Adipocyte (in vitro differentiated cells): ENCODE measurements at regions not wholly inside any gene's neighbourhood (a gene's known extent, or its start where the extent isn't known, plus 50 kb on each side); places are given as distances from the start of the nearest gene placed in this dataset.
"Not testable (repeated sequence)": the region's sequence is repeated elsewhere in the genome, so short reads cannot be mapped to it uniquely, and the experiment has no call there.

ENCODE experiments used
- DNase-seq: peaks from one replicate; pipeline ENCODE4 v3.0.0-alpha.2; 2015; ENCODE audit warnings: low read depth
- H3K27me3 ChIP-seq: replicated peaks from 2 replicates; pipeline ENCODE4 v1.7.0; 2013; ENCODE audit warnings: mild to moderate bottlenecking, low read length, moderate library complexity; ENCODE audit not compliant: control insufficient read depth, insufficient read depth
- H3K36me3 ChIP-seq: 2 replicates; pipeline ENCODE4 v1.7.0; 2013; ENCODE audit warnings: low read length, mild to moderate bottlenecking, moderate library complexity; ENCODE audit not compliant: control insufficient read depth, insufficient read depth, severe bottlenecking
- H3K4me1 ChIP-seq: 2 replicates; pipeline ENCODE4 v1.7.0; 2013; ENCODE audit warnings: mild to moderate bottlenecking, low read length, moderate library complexity; ENCODE audit not compliant: control insufficient read depth, insufficient read depth
- H3K4me3 ChIP-seq: 2 replicates; pipeline ENCODE4 v1.7.0; 2013; ENCODE audit warnings: mild to moderate bottlenecking, low read length, moderate library complexity
- H3K9ac ChIP-seq: 2 replicates; pipeline ENCODE4 v1.7.0; 2013; ENCODE audit warnings: mild to moderate bottlenecking, low read length, moderate library complexity
- H3K9me3 ChIP-seq: 2 replicates; pipeline ENCODE4 v1.7.0; 2013; ENCODE audit warnings: mild to moderate bottlenecking, low read length, moderate library complexity; ENCODE audit not compliant: control insufficient read depth

- H3K36me3 ChIP-seq: no peaks in the 10 kb centered on the region
- H3K9ac ChIP-seq: no peak overlapping the region
- H3K27me3 ChIP-seq: no peaks in the 10 kb centered on the region
- DNase-seq: no peak
- peaks cover 1% of the 10 kb centered on the region for H3K4me1 ChIP-seq
- no peak overlapping the region for H3K4me3 ChIP-seq
- no peaks in the 10 kb centered on the region for H3K9me3 ChIP-seq
Measured at GRCh38 chr3:177351206-177351605, 153.9 kb upstream of the TBL1XR1 start.

- no peak for DNase-seq
- peaks cover 1% of the 10 kb centered on the region for H3K4me1 ChIP-seq
- H3K9ac ChIP-seq: no peak overlapping the region
- no peaks in the 10 kb centered on the region for H3K36me3 ChIP-seq
- H3K9me3 ChIP-seq: no peaks in the 10 kb centered on the region
- no peaks in the 10 kb centered on the region for H3K27me3 ChIP-seq
- no peak overlapping the region for H3K4me3 ChIP-seq
Measured at GRCh38 chr3:177351757-177352158, 154.5 kb upstream of the TBL1XR1 start.

- Histone ChIP-seq H3K4me3 (no peak overlapping the region), H3K27me3 (no peaks in the 10 kb centered on the region), H3K4me1 (peaks cover 8% of the 10 kb centered on the region), H3K9me3 (no peaks in the 10 kb centered on the region), H3K9ac (no peak overlapping the region), H3K36me3 (no peaks in the 10 kb centered on the region)
- no peak for DNase-seq
Measured at GRCh38 chr3:177352424-177352823, 155.1 kb upstream of the TBL1XR1 start.

- Histone ChIP-seq H3K36me3 (no peaks in the 10 kb centered on the region), H3K4me1 (peaks cover 15% of the 10 kb centered on the region), H3K9ac (no peak overlapping the region), H3K27me3 (no peaks in the 10 kb centered on the region), H3K4me3 (no peak overlapping the region), H3K9me3 (no peaks in the 10 kb centered on the region)
- no peak for DNase-seq
Measured at GRCh38 chr3:177353140-177353539, 155.9 kb upstream of the TBL1XR1 start.

GRCh38 chr3:177353879-177354278 lies 156.6 kb upstream of the TBL1XR1 start:
- H3K36me3 ChIP-seq, DNase-seq, H3K4me3 ChIP-seq, H3K27me3 ChIP-seq, H3K9me3 ChIP-seq, H3K9ac ChIP-seq: not testable (repeated sequence)
- peaks cover 20% of the 10 kb centered on the region for H3K4me1 ChIP-seq

GRCh38 chr3:177354466-177354865 lies 157.2 kb upstream of the TBL1XR1 start:
- no peaks in the 10 kb centered on the region for H3K9me3 ChIP-seq
- H3K4me1 ChIP-seq: peaks cover 26% of the 10 kb centered on the region
- H3K27me3 ChIP-seq: no peaks in the 10 kb centered on the region
- H3K4me3 ChIP-seq: no peak overlapping the region
- no peak for DNase-seq
- no peak overlapping the region for H3K9ac ChIP-seq
- no peaks in the 10 kb centered on the region for H3K36me3 ChIP-seq

- Histone ChIP-seq H3K4me1 (peaks cover 40% of the 10 kb centered on the region), H3K9ac (no peak overlapping the region), H3K27me3 (no peaks in the 10 kb centered on the region), H3K36me3 (no peaks in the 10 kb centered on the region), H3K4me3 (no peak overlapping the region), H3K9me3 (no peaks in the 10 kb centered on the region)
- no peak for DNase-seq
Measured at GRCh38 chr3:177356113-177356512, 158.8 kb upstream of the TBL1XR1 start.

GRCh38 chr3:177356952-177357351 lies 159.7 kb upstream of the TBL1XR1 start:
- DNase-seq: no peak
- no peak overlapping the region for H3K4me3 ChIP-seq
- H3K36me3 ChIP-seq: no peaks in the 10 kb centered on the region
- peaks cover 40% of the 10 kb centered on the region for H3K4me1 ChIP-seq
- H3K27me3 ChIP-seq: no peaks in the 10 kb centered on the region
- H3K9ac ChIP-seq: peak overlapping the region; percentile 85
- H3K9me3 ChIP-seq: no peaks in the 10 kb centered on the region

- H3K4me1 ChIP-seq: peaks cover 40% of the 10 kb centered on the region
- H3K4me3 ChIP-seq: peak overlapping the region; percentile 68
- DNase-seq: peak; percentile 86
Measured at GRCh38 chr3:177357352-177358090, 160.2 kb upstream of the TBL1XR1 start.

GRCh38 chr3:177358091-177358976 lies 161.1 kb upstream of the TBL1XR1 start:
- Histone ChIP-seq H3K4me3 (peak overlapping the region; percentile 68), H3K27me3 (no peaks in the 10 kb centered on the region), H3K4me1 (peaks cover 40% of the 10 kb centered on the region), H3K36me3 (no peaks in the 10 kb centered on the region), H3K9me3 (no peaks in the 10 kb centered on the region), H3K9ac (peak overlapping the region; percentile 85)
- peak; percentile 55 for DNase-seq

More at GRCh38 chr3:177357352-177358090, 160.2 kb upstream of the TBL1XR1 start:
- peak overlapping the region; percentile 85 for H3K9ac ChIP-seq
- H3K36me3 ChIP-seq: no peaks in the 10 kb centered on the region
- no peaks in the 10 kb centered on the region for H3K9me3 ChIP-seq
- H3K27me3 ChIP-seq: no peaks in the 10 kb centered on the region

- peaks cover 40% of the 10 kb centered on the region for H3K4me1 ChIP-seq
- H3K9ac ChIP-seq: peak overlapping the region; percentile 79
- H3K27me3 ChIP-seq: no peaks in the 10 kb centered on the region
- H3K36me3 ChIP-seq: no peaks in the 10 kb centered on the region
- no peak for DNase-seq
- H3K9me3 ChIP-seq: no peaks in the 10 kb centered on the region
- peak overlapping the region; percentile 71 for H3K4me3 ChIP-seq
Measured at GRCh38 chr3:177358977-177359592, 161.8 kb upstream of the TBL1XR1 start.
